WTC11 (cell line): ENCODE measurements at regions not wholly inside any gene's neighbourhood (a gene's known extent, or its start where the extent isn't known, plus 50 kb on each side); places are given as distances from the start of the nearest gene placed in this dataset.

ENCODE experiments used
- ATAC-seq: fragments of 200-7000 bp; cut with Tn5 transposase; 2 replicates; pipeline ENCODE4 v1.10.0; 2021; ENCODE audit warnings: mild to moderate bottlenecking, moderate library complexity
- CTCF ChIA-PET: fragments of 300-600 bp; sonication (Branson Sonifier 250); formaldehyde crosslinking; loops from one replicate; lab custom pipeline; 2021; ENCODE audit warnings: antibody characterized with exemption; lab: Charles Lee
- POLR2A ChIA-PET: fragments of 350-600 bp; sonication (Branson Sonifier 250); formaldehyde crosslinking; loops from one replicate; lab custom pipeline; 2021; ENCODE audit warnings: antibody characterized with exemption; lab: Charles Lee
- DNase-seq: peaks from one replicate; pipeline ENCODE4 v3.0.0; 2021; ENCODE audit warnings: low spot score
- H3K27ac Mint-ChIP-seq: 2 replicates; pipeline ENCODE4 v1.8.0; 2021; ENCODE audit warnings: mixed read lengths
- H3K27me3 Mint-ChIP-seq: 2 replicates; pipeline ENCODE4 v1.8.0; 2021; ENCODE audit warnings: low read depth, mild to moderate bottlenecking, moderate library complexity, mixed read lengths
- H3K36me3 Mint-ChIP-seq: 2 replicates; pipeline ENCODE4 v1.8.0; 2021; ENCODE audit warnings: mixed read lengths
- H3K4me1 Mint-ChIP-seq: 2 replicates; pipeline ENCODE4 v1.8.0; 2022; ENCODE audit warnings: mixed read lengths
- H3K4me3 Mint-ChIP-seq: 2 replicates; pipeline ENCODE4 v1.8.0; 2021; ENCODE audit warnings: mild to moderate bottlenecking, moderate library complexity, mixed read lengths
- H3K9me3 Mint-ChIP-seq: 2 replicates; pipeline ENCODE4 v1.8.0; 2021; ENCODE audit warnings: mixed read lengths
- CREM ChIP-seq: sonication (generic); formaldehyde crosslinking; IDR thresholded peaks from 2 replicates; pipeline ENCODE4 v1.8.1; 2022; ENCODE audit warnings: mild to moderate bottlenecking, missing genetic modification reagents, moderate library complexity
- ESRRA ChIP-seq: sonication (generic); formaldehyde crosslinking; IDR thresholded peaks from 2 replicates; pipeline ENCODE4 v1.8.1; 2022; ENCODE audit warnings: mild to moderate bottlenecking, missing genetic modification reagents, borderline replicate concordance
- ETV6 ChIP-seq: sonication (generic); formaldehyde crosslinking; IDR thresholded peaks from 2 replicates; pipeline ENCODE4 v1.8.1; 2022; ENCODE audit warnings: mild to moderate bottlenecking, missing genetic modification reagents
- GABPB1 ChIP-seq: sonication (generic); formaldehyde crosslinking; IDR thresholded peaks from 2 replicates; pipeline ENCODE4 v1.8.1; 2023; ENCODE audit warnings: mild to moderate bottlenecking, missing genetic modification reagents
- GTF2I ChIP-seq: fragments of 250-450 bp; sonication (Bioruptor Pico); conservative IDR thresholded peaks from 2 replicates; pipeline ENCODE4 v1.4.0; 2021; ENCODE audit warnings: mild to moderate bottlenecking
- MXD4 ChIP-seq: fragments of 250-450 bp; sonication (Bioruptor Pico); IDR thresholded peaks from 2 replicates; pipeline ENCODE4 v1.8.0; 2021; ENCODE audit warnings: mild to moderate bottlenecking, moderate library complexity, borderline replicate concordance
- NR2C2 ChIP-seq: sonication (generic); formaldehyde crosslinking; IDR thresholded peaks from 2 replicates; pipeline ENCODE4 v1.8.0; 2022; ENCODE audit warnings: mild to moderate bottlenecking, missing genetic modification reagents
- NR3C1 ChIP-seq: sonication (generic); formaldehyde crosslinking; conservative IDR thresholded peaks from 2 replicates; pipeline ENCODE4 v1.8.1; 2023; ENCODE audit warnings: low read depth, mild to moderate bottlenecking, missing genetic modification reagents
- OVOL2 ChIP-seq: fragments of 250-450 bp; sonication (Bioruptor Pico); IDR thresholded peaks from 2 replicates; pipeline ENCODE4 v1.9.0; 2021; ENCODE audit warnings: mild to moderate bottlenecking, borderline replicate concordance
- RORB ChIP-seq: fragments of 250-450 bp; sonication (Bioruptor Pico); IDR thresholded peaks from 2 replicates; pipeline ENCODE4 v1.9.0; 2021; ENCODE audit warnings: mild to moderate bottlenecking
- SP1 ChIP-seq: sonication (generic); formaldehyde crosslinking; conservative IDR thresholded peaks from 2 replicates; pipeline ENCODE4 v1.8.1; 2022; ENCODE audit warnings: missing genetic modification reagents
- TCF7 ChIP-seq: sonication (generic); formaldehyde crosslinking; IDR thresholded peaks from 2 replicates; pipeline ENCODE4 v1.8.0; 2022; ENCODE audit warnings: mild to moderate bottlenecking, low read depth, missing genetic modification reagents, moderate library complexity
- ZNF121 ChIP-seq: sonication (generic); formaldehyde crosslinking; IDR thresholded peaks from 2 replicates; pipeline ENCODE4 v1.8.0; 2023; ENCODE audit warnings: missing genetic modification reagents
- ZNF138 ChIP-seq: sonication (generic); formaldehyde crosslinking; conservative IDR thresholded peaks from 2 replicates; pipeline ENCODE4 v1.8.1; 2022; ENCODE audit warnings: mild to moderate bottlenecking, moderate library complexity, missing genetic modification reagents
- ZNF232 ChIP-seq: sonication (generic); formaldehyde crosslinking; IDR thresholded peaks from 2 replicates; pipeline ENCODE4 v1.8.0; 2022; ENCODE audit warnings: mild to moderate bottlenecking, missing genetic modification reagents
- ZNF671 ChIP-seq: fragments of 250-450 bp; sonication (Bioruptor Pico); IDR thresholded peaks from 2 replicates; pipeline ENCODE4 v1.8.0; 2021; ENCODE audit warnings: mild to moderate bottlenecking
- TF ChIP-seq, protein P1 (sequence below): sonication (generic); formaldehyde crosslinking; IDR thresholded peaks from 2 replicates; pipeline ENCODE4 v1.8.1; 2022; ENCODE audit warnings: mild to moderate bottlenecking, moderate library complexity, missing genetic modification reagents
- TF ChIP-seq, protein P2 (sequence below): sonication (generic); formaldehyde crosslinking; IDR thresholded peaks from 2 replicates; pipeline ENCODE4 v1.8.1; 2022; ENCODE audit warnings: missing genetic modification reagents, borderline replicate concordance
- TF ChIP-seq, protein P3 (sequence below): sonication (generic); formaldehyde crosslinking; IDR thresholded peaks from 2 replicates; pipeline ENCODE4 v1.8.0; 2022; ENCODE audit warnings: mild to moderate bottlenecking, missing genetic modification reagents
- TF ChIP-seq, protein P4 (sequence below): sonication (generic); formaldehyde crosslinking; IDR thresholded peaks from 2 replicates; pipeline ENCODE4 v1.8.0; 2023; ENCODE audit warnings: missing genetic modification reagents, mild to moderate bottlenecking, borderline replicate concordance
- TF ChIP-seq, protein P5 (sequence below): fragments of 250-450 bp; sonication (Bioruptor Pico); IDR thresholded peaks from 2 replicates; pipeline ENCODE4 v1.9.0; 2021; ENCODE audit warnings: mild to moderate bottlenecking
- TF ChIP-seq, protein P6 (sequence below): fragments of 250-450 bp; sonication (Bioruptor Pico); IDR thresholded peaks from 2 replicates; pipeline ENCODE4 v1.8.0; 2021; ENCODE audit warnings: mild to moderate bottlenecking
- TF ChIP-seq, protein P7 (sequence below): fragments of 250-450 bp; sonication (Bioruptor Pico); conservative IDR thresholded peaks from 2 replicates; pipeline ENCODE4 v1.9.0; 2021; ENCODE audit warnings: mild to moderate bottlenecking

DNA sequence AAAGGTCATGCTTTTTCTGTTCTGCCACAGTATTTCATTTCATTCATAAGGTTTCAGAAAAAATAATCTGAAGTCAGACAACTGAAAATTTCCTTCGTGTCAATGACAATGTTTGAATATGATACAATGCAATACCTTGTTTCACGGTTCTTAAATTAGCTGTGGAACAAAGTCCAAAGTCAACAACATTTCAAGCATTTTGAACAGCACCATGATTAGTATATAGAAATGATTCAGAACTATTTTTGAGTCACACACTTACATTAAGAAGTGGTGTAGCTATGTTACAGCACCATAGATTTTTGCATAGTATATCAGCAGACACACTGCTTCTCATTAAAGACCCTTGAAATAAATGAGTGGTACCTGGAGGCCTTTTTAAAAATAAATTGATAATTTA, 178.3 kb upstream of the DSEL start:
- Mint-ChIP-seq H3K4me1 (peaks cover 11% of the 10 kb centered on the region), H3K36me3 (no peaks in the 10 kb centered on the region), H3K27ac (no peak overlapping the region), H3K9me3 (peaks cover under 1% of the 10 kb centered on the region; the same call in 1 of the 2 replicates), H3K4me3 (no peak overlapping the region), H3K27me3 (no peaks in the 10 kb centered on the region)
- ATAC-seq (no peak), DNase-seq (no peak)
- POLR2A ChIA-PET = no interaction called here
- TF ChIP-seq, protein P1, sequence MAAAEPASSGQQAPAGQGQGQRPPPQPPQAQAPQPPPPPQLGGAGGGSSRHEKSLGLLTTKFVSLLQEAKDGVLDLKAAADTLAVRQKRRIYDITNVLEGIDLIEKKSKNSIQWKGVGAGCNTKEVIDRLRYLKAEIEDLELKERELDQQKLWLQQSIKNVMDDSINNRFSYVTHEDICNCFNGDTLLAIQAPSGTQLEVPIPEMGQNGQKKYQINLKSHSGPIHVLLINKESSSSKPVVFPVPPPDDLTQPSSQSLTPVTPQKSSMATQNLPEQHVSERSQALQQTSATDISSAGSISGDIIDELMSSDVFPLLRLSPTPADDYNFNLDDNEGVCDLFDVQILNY (CRISPR knock-in tag) = no peak
- TF ChIP-seq, protein P2, sequence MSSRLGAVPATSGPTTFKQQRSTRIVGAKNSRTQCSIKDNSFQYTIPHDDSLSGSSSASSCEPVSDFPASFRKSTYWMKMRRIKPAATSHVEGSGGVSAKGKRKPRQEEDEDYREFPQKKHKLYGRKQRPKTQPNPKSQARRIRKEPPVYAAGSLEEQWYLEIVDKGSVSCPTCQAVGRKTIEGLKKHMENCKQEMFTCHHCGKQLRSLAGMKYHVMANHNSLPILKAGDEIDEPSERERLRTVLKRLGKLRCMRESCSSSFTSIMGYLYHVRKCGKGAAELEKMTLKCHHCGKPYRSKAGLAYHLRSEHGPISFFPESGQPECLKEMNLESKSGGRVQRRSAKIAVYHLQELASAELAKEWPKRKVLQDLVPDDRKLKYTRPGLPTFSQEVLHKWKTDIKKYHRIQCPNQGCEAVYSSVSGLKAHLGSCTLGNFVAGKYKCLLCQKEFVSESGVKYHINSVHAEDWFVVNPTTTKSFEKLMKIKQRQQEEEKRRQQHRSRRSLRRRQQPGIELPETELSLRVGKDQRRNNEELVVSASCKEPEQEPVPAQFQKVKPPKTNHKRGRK (CRISPR knock-in tag) = no peak
- TF ChIP-seq, protein P3, sequence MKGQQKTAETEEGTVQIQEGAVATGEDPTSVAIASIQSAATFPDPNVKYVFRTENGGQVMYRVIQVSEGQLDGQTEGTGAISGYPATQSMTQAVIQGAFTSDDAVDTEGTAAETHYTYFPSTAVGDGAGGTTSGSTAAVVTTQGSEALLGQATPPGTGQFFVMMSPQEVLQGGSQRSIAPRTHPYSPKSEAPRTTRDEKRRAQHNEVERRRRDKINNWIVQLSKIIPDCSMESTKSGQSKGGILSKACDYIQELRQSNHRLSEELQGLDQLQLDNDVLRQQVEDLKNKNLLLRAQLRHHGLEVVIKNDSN (CRISPR knock-in tag) = no peak
- no peak for TF ChIP-seq GABPB1 (CRISPR knock-in tag)
- no peak for TF ChIP-seq RORB
- TF ChIP-seq ETV6 (CRISPR knock-in tag) = no peak
- TF ChIP-seq, protein P4, sequence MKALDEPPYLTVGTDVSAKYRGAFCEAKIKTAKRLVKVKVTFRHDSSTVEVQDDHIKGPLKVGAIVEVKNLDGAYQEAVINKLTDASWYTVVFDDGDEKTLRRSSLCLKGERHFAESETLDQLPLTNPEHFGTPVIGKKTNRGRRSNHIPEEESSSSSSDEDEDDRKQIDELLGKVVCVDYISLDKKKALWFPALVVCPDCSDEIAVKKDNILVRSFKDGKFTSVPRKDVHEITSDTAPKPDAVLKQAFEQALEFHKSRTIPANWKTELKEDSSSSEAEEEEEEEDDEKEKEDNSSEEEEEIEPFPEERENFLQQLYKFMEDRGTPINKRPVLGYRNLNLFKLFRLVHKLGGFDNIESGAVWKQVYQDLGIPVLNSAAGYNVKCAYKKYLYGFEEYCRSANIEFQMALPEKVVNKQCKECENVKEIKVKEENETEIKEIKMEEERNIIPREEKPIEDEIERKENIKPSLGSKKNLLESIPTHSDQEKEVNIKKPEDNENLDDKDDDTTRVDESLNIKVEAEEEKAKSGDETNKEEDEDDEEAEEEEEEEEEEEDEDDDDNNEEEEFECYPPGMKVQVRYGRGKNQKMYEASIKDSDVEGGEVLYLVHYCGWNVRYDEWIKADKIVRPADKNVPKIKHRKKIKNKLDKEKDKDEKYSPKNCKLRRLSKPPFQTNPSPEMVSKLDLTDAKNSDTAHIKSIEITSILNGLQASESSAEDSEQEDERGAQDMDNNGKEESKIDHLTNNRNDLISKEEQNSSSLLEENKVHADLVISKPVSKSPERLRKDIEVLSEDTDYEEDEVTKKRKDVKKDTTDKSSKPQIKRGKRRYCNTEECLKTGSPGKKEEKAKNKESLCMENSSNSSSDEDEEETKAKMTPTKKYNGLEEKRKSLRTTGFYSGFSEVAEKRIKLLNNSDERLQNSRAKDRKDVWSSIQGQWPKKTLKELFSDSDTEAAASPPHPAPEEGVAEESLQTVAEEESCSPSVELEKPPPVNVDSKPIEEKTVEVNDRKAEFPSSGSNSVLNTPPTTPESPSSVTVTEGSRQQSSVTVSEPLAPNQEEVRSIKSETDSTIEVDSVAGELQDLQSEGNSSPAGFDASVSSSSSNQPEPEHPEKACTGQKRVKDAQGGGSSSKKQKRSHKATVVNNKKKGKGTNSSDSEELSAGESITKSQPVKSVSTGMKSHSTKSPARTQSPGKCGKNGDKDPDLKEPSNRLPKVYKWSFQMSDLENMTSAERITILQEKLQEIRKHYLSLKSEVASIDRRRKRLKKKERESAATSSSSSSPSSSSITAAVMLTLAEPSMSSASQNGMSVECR (CRISPR knock-in tag) = no peak
- TF ChIP-seq TCF7 (CRISPR knock-in tag) = no peak
- TF ChIP-seq, protein P5, sequence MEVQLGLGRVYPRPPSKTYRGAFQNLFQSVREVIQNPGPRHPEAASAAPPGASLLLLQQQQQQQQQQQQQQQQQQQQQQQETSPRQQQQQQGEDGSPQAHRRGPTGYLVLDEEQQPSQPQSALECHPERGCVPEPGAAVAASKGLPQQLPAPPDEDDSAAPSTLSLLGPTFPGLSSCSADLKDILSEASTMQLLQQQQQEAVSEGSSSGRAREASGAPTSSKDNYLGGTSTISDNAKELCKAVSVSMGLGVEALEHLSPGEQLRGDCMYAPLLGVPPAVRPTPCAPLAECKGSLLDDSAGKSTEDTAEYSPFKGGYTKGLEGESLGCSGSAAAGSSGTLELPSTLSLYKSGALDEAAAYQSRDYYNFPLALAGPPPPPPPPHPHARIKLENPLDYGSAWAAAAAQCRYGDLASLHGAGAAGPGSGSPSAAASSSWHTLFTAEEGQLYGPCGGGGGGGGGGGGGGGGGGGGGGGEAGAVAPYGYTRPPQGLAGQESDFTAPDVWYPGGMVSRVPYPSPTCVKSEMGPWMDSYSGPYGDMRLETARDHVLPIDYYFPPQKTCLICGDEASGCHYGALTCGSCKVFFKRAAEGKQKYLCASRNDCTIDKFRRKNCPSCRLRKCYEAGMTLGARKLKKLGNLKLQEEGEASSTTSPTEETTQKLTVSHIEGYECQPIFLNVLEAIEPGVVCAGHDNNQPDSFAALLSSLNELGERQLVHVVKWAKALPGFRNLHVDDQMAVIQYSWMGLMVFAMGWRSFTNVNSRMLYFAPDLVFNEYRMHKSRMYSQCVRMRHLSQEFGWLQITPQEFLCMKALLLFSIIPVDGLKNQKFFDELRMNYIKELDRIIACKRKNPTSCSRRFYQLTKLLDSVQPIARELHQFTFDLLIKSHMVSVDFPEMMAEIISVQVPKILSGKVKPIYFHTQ (CRISPR knock-in tag) = no peak
- no peak for TF ChIP-seq NR3C1 (CRISPR knock-in tag)
- CTCF ChIA-PET = interaction anchor here (1.2 kb wide), 1 partner anchor 178 kb away, joined by 3 read pairs; the partner anchor contains the start of gene DSEL

DNA sequence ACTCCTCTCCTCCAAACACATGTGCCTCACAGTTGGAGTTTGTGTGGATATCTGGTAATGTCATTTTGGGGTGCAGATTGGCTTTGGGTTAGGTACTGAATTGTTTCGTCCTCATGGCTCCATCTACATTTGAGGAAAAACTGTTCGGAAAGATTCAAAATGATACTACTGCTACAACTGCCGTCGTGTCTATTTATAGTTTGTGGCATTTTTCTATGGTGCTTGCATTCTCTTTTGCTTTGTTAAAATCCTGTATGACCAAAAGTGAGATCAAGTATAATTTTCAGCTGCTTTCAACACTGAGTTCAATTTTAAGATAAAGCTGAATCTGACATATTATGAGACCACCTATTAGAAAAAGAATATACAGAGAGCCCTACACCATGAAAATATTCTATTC, 176.3 kb upstream of the DSEL start:
- CTCF ChIA-PET = interaction anchor here (1.2 kb wide), 1 partner anchor 14 kb away, joined by 3 read pairs; no protein-coding TSS in a partner anchor
- no peaks in the 10 kb centered on the region for H3K27me3 Mint-ChIP-seq
- H3K27ac Mint-ChIP-seq = no peak overlapping the region
- H3K4me3 Mint-ChIP-seq = no peak overlapping the region
- ATAC-seq (no peak), DNase-seq (no peak)
- H3K36me3 Mint-ChIP-seq = peaks cover 3% of the 10 kb centered on the region; the same call in 1 of the 2 replicates
- H3K9me3 Mint-ChIP-seq = peaks cover 12% of the 10 kb centered on the region
- H3K4me1 Mint-ChIP-seq = peaks cover 11% of the 10 kb centered on the region
- no peak for TF ChIP-seq ZNF232 (CRISPR knock-in tag)
- TF ChIP-seq ZNF138 = no peak
- TF ChIP-seq NR2C2 (CRISPR knock-in tag) = no peak
- TF ChIP-seq ESRRA (CRISPR knock-in tag) = no peak
- TF ChIP-seq, protein P6, sequence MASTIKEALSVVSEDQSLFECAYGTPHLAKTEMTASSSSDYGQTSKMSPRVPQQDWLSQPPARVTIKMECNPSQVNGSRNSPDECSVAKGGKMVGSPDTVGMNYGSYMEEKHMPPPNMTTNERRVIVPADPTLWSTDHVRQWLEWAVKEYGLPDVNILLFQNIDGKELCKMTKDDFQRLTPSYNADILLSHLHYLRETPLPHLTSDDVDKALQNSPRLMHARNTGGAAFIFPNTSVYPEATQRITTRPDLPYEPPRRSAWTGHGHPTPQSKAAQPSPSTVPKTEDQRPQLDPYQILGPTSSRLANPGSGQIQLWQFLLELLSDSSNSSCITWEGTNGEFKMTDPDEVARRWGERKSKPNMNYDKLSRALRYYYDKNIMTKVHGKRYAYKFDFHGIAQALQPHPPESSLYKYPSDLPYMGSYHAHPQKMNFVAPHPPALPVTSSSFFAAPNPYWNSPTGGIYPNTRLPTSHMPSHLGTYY (CRISPR knock-in tag) = no peak
- no peak for TF ChIP-seq ZNF121 (CRISPR knock-in tag)
- TF ChIP-seq CREM (CRISPR knock-in tag) = no peak
- TF ChIP-seq, protein P7, sequence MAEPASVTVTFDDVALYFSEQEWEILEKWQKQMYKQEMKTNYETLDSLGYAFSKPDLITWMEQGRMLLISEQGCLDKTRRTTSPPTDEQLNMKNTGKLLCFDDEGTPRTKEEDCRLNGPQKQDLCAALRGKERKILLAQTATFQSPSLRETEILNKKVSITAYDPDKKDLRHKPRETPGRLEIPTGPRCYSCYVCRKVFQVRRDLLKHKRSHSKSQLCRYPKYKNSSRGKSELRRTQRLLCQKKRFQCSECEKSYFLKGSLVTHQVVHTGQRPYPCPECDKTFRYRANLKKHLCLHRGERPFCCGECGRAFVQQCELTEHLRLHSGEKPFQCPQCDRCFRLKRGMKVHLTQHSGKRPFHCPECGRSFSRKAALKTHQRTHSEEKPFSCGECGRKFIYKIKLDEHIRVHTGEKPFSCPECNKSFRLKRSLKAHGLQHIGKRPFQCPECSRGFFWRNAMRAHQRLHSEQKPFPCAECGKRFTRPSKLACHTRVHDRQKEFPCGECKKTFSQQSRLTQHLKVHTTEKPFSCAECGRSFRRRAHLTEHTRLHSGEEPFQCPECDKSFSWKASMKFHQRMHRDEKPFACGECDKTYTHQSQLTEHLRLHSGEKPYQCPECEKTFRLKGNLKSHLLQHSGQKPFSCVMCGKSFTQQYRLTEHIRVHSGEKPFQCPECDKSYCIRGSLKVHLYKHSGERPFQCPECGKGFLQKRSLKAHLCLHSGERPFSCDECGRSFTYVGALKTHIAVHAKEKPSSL (CRISPR knock-in tag) = no peak
- no peak for TF ChIP-seq GTF2I (CRISPR knock-in tag)
- no peak for TF ChIP-seq OVOL2 (CRISPR knock-in tag)
- TF ChIP-seq MXD4 (CRISPR knock-in tag) = no peak
- TF ChIP-seq RORB = no peak
- TF ChIP-seq SP1 (CRISPR knock-in tag) = no peak
- no peak for TF ChIP-seq ZNF671 (CRISPR knock-in tag)
- POLR2A ChIA-PET = no interaction called here
